NCI-H2171 treated with DMSO at 0.1 percent for 48 hours (cell line): ENCODE measurements at regions not wholly inside any gene's neighbourhood (a gene's known extent, or its start where the extent isn't known, plus 50 kb on each side); places are given as distances from the start of the nearest gene placed in this dataset.
"Not testable (repeated sequence)": the region's sequence is repeated elsewhere in the genome, so short reads cannot be mapped to it uniquely, and the experiment has no call there.

Experiments used
- DNase-seq: peaks from one replicate; lab custom pipeline; 2025; lab: John Stamatoyannopoulos, UW

GRCh38 chr1:114032271-114033215, 53.3 kb downstream of the OLFML3 start:
- no peak for DNase-seq

- DNase-seq = peak; percentile 67
These were observed 54.0 kb downstream of the OLFML3 start for GRCh38 chr1:114033216-114033706.

- no peak for DNase-seq
These were observed 54.7 kb downstream of the OLFML3 start for GRCh38 chr1:114033961-114034360.

DNA sequence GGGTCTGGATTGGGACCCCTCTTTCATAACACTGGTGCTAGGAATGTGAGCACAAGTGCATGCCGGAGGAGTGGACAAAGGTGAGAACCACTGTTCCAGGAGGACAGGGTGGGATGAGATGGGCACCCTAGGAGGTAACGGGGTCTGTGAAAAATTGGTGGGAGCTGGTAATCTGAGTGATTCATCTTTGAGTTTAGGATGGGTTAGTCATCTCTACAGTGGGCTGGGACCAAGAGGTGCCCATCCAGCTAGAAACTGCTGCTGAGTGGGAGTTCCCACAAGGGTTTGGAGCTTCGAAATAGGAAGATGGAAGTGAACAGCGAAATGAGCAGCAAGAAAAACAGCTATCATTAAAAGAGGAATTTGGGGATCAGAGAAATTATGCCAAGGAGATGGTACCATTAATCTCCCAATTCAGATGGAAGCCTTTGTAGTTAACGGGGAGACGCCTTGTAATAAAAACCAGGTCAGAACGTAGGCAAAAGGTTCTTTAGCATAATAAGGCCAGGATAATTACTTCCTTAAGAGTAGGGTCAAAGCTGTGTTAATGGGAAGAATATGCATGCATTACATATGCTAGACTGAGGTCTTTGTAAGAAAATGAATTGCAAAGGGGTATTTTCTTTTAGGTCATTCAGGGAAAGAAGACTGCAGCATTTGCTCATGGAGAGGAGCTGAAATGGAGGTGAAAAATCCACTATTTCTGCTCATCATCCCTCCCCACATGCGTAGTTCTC, 55.5 kb downstream of the OLFML3 start:
- DNase-seq = no peak

- no peak for DNase-seq
These were observed 56.0 kb downstream of the OLFML3 start for GRCh38 chr1:114035304-114035700.

DNA sequence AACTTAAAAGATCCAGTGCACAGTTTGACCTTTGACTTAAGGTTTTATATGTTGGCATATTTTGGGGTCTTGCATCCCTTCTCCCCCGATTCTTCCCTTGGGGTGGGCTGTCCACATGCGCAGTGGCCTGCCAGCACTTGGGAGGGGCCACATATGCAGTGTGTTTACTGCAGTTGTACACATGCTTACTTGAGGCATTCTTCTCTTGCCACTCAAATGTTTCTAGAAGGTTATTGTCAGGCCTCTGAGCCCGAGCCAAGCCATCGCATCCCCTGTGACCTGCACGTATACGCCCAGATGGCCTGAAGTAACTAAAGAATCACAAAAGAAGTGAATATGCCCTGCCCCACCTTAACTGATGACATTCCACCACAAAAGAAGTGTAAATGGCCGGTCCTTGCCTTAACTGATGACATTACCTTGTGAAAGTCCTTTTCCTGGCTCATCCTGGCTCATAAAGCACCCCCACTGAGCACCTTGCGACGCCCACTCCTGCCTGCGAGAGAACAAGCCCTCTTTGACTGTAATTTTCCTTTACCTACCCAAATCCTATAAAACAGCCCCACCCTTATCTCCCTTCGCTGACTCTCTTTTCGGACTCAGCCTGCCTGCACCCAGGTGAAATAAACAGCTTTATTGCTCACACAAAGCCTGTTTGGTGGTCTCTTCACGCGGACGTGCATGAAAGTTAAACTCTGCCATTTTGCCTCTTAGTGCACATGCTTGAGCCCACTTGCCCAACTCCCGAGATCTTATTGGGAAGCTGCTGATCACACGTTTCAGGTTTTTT, 57.8 kb downstream of the OLFML3 start:
- not testable (repeated sequence) for DNase-seq

- no peak for DNase-seq
These were observed 58.3 kb downstream of the OLFML3 start for GRCh38 chr1:114037631-114037890.

DNA sequence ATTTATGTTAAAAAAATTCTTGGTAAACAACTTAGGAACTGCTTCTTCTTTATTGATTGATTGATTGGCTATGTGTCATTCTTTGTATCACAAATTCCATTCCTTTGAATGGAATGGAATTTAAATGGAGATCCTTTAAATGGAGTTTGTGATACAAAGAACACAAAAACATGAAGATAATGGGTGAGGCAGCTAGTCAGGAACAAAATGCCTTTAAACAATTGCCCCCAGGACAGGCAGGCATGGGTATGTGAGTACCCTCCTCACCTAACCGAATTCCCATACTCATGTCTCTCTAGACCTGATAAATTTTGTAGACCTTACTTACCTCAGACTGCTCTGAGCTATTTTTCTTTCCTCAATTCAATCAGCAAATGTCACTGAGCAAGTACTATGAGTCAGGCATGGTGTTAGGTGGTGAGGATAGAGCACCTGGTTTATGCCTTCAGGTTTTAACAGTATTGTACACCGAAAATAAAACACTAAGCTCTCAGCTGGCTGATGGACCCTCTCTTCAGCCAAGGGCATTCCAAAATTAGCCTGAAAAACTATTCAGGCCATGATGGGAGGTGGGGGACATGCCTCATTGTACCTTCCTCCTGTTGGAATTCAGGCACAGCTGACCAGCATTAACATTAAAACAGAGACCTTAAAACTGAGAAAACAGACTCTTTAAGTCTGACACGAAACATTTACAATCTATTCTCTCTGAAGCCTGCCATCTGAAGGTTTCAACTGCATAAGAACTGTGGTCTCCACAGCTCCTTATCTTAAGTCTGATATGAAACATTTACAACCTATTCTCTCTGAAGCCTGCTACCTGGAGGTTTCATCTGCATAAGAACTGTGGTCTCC, 58.9 kb downstream of the OLFML3 start:
- DNase-seq = no peak
